ENCODE measurements at regions not wholly inside any gene's neighbourhood (a gene's known extent, or its start where the extent isn't known, plus 50 kb on each side); places are given as distances from the start of the nearest gene placed in this dataset.

GRCh38 chr10:31623947-31624346 lies 304.7 kb downstream of the ARHGAP12 start:
- peaks cover 27% of the 10 kb centered on the region for H3K9me3 Mint-ChIP-seq
- no peaks in the 10 kb centered on the region for H3K27me3 Mint-ChIP-seq (ENCODE audit: low read depth)
- no peak for DNase-seq
- ATAC-seq, result no peak
- H3K4me3 Mint-ChIP-seq, result no peak overlapping the region
- no peaks in the 10 kb centered on the region for H3K4me1 Mint-ChIP-seq (ENCODE audit: low read depth)
- H3K36me3 Mint-ChIP-seq (ENCODE audit: insufficient read depth), result peaks cover 4% of the 10 kb centered on the region

- H3K36me3 Mint-ChIP-seq (ENCODE audit: insufficient read depth), result peaks cover 4% of the 10 kb centered on the region
- no peak for DNase-seq
- peaks cover 27% of the 10 kb centered on the region for H3K9me3 Mint-ChIP-seq
- no peaks in the 10 kb centered on the region for H3K27me3 Mint-ChIP-seq (ENCODE audit: low read depth)
- no peak for ATAC-seq
- H3K4me3 Mint-ChIP-seq, result no peak overlapping the region
- H3K4me1 Mint-ChIP-seq (ENCODE audit: low read depth), result no peaks in the 10 kb centered on the region
These were observed 304.4 kb downstream of the ZEB1 start for GRCh38 chr10:31623466-31623865.

GRCh38 chr10:31622978-31623377 lies 304.0 kb downstream of the ZEB1 start:
- Mint-ChIP-seq H3K27me3 (ENCODE audit: low read depth) (no peaks in the 10 kb centered on the region), H3K9me3 (peaks cover 27% of the 10 kb centered on the region), H3K4me1 (ENCODE audit: low read depth) (no peaks in the 10 kb centered on the region), H3K36me3 (ENCODE audit: insufficient read depth) (peaks cover 4% of the 10 kb centered on the region), H3K4me3 (no peak overlapping the region)
- DNase-seq (no peak), ATAC-seq (no peak)

- peaks cover 27% of the 10 kb centered on the region for H3K9me3 Mint-ChIP-seq
- H3K36me3 Mint-ChIP-seq (ENCODE audit: insufficient read depth), result peaks cover 4% of the 10 kb centered on the region
- H3K27me3 Mint-ChIP-seq (ENCODE audit: low read depth), result peaks cover under 1% of the 10 kb centered on the region
- DNase-seq (no peak), ATAC-seq (no peak)
- H3K4me3 Mint-ChIP-seq, result no peak overlapping the region
- no peaks in the 10 kb centered on the region for H3K4me1 Mint-ChIP-seq (ENCODE audit: low read depth)
These were observed 302.7 kb downstream of the ZEB1 start for GRCh38 chr10:31621733-31622132.

- Mint-ChIP-seq H3K27me3 (ENCODE audit: low read depth) (peaks cover 2% of the 10 kb centered on the region), H3K36me3 (ENCODE audit: insufficient read depth) (no peaks in the 10 kb centered on the region), H3K9me3 (peaks cover 14% of the 10 kb centered on the region), H3K4me1 (ENCODE audit: low read depth) (no peaks in the 10 kb centered on the region), H3K4me3 (no peak overlapping the region)
- DNase-seq, result no peak
- no peak for ATAC-seq
These were observed 301.5 kb downstream of the ZEB1 start for GRCh38 chr10:31620226-31621151.

- ATAC-seq, result no peak
- Mint-ChIP-seq H3K4me3 (no peak overlapping the region), H3K36me3 (ENCODE audit: insufficient read depth) (no peaks in the 10 kb centered on the region), H3K27me3 (ENCODE audit: low read depth) (peaks cover 2% of the 10 kb centered on the region), H3K4me1 (ENCODE audit: low read depth) (no peaks in the 10 kb centered on the region), H3K9me3 (peaks cover 7% of the 10 kb centered on the region)
- DNase-seq, result no peak
These were observed 300.6 kb downstream of the ZEB1 start for GRCh38 chr10:31619531-31620061.

- Mint-ChIP-seq H3K4me3 (no peak overlapping the region), H3K4me1 (ENCODE audit: low read depth) (no peaks in the 10 kb centered on the region), H3K27me3 (ENCODE audit: low read depth) (peaks cover 2% of the 10 kb centered on the region), H3K9me3 (no peaks in the 10 kb centered on the region), H3K36me3 (ENCODE audit: insufficient read depth) (no peaks in the 10 kb centered on the region)
- no peak for DNase-seq
- no peak for ATAC-seq
These were observed 299.7 kb downstream of the ZEB1 start for GRCh38 chr10:31618541-31619291.

- Mint-ChIP-seq H3K27me3 (ENCODE audit: low read depth) (peaks cover 7% of the 10 kb centered on the region), H3K9me3 (no peaks in the 10 kb centered on the region), H3K4me1 (ENCODE audit: low read depth) (no peaks in the 10 kb centered on the region), H3K36me3 (ENCODE audit: insufficient read depth) (no peaks in the 10 kb centered on the region), H3K4me3 (no peak overlapping the region)
- DNase-seq (no peak), ATAC-seq (no peak)
These were observed 298.7 kb downstream of the ZEB1 start for GRCh38 chr10:31617757-31618156.

GRCh38 chr10:31617133-31617532 lies 298.1 kb downstream of the ZEB1 start:
- no peak overlapping the region for H3K4me3 Mint-ChIP-seq
- no peaks in the 10 kb centered on the region for H3K36me3 Mint-ChIP-seq (ENCODE audit: insufficient read depth)
- no peaks in the 10 kb centered on the region for H3K9me3 Mint-ChIP-seq
- H3K27me3 Mint-ChIP-seq (ENCODE audit: low read depth), result peaks cover 7% of the 10 kb centered on the region
- H3K4me1 Mint-ChIP-seq (ENCODE audit: low read depth), result no peaks in the 10 kb centered on the region
- no peak for ATAC-seq
- no peak for DNase-seq

- Mint-ChIP-seq H3K36me3 (ENCODE audit: insufficient read depth) (no peaks in the 10 kb centered on the region), H3K27me3 (ENCODE audit: low read depth) (peaks cover 13% of the 10 kb centered on the region), H3K4me3 (no peak overlapping the region), H3K9me3 (no peaks in the 10 kb centered on the region), H3K4me1 (ENCODE audit: low read depth) (no peaks in the 10 kb centered on the region)
- DNase-seq (no peak), ATAC-seq (no peak)
These were observed 296.1 kb downstream of the ZEB1 start for GRCh38 chr10:31615129-31615528.

GRCh38 chr10:31614611-31615010 lies 295.6 kb downstream of the ZEB1 start:
- peaks cover 13% of the 10 kb centered on the region for H3K27me3 Mint-ChIP-seq (ENCODE audit: low read depth)

GRCh38 chr10:31612082-31612481 lies 293.1 kb downstream of the ZEB1 start:
- H3K9me3 Mint-ChIP-seq, result no peaks in the 10 kb centered on the region
- peaks cover 14% of the 10 kb centered on the region for H3K27me3 Mint-ChIP-seq (ENCODE audit: low read depth)
- no peak for ATAC-seq

More at GRCh38 chr10:31614611-31615010, 295.6 kb downstream of the ZEB1 start:
- no peaks in the 10 kb centered on the region for H3K36me3 Mint-ChIP-seq (ENCODE audit: insufficient read depth)
- H3K4me3 Mint-ChIP-seq, result no peak overlapping the region
- H3K9me3 Mint-ChIP-seq, result no peaks in the 10 kb centered on the region
- H3K4me1 Mint-ChIP-seq (ENCODE audit: low read depth), result no peaks in the 10 kb centered on the region
- DNase-seq (no peak), ATAC-seq (no peak)

GRCh38 chr10:31611161-31611560 lies 292.1 kb downstream of the ZEB1 start:
- peaks cover 13% of the 10 kb centered on the region for H3K27me3 Mint-ChIP-seq (ENCODE audit: low read depth)

More at GRCh38 chr10:31612082-31612481, 293.1 kb downstream of the ZEB1 start:
- DNase-seq, result no peak
- H3K4me1 Mint-ChIP-seq (ENCODE audit: low read depth), result no peaks in the 10 kb centered on the region
- no peak overlapping the region for H3K4me3 Mint-ChIP-seq
- H3K36me3 Mint-ChIP-seq (ENCODE audit: insufficient read depth), result no peaks in the 10 kb centered on the region

GRCh38 chr10:31607481-31607880 lies 288.5 kb downstream of the ZEB1 start:
- ATAC-seq, result no peak
- Mint-ChIP-seq H3K36me3 (ENCODE audit: insufficient read depth) (no peaks in the 10 kb centered on the region), H3K9me3 (no peaks in the 10 kb centered on the region), H3K4me3 (no peak overlapping the region), H3K27me3 (ENCODE audit: low read depth) (peaks cover 11% of the 10 kb centered on the region), H3K4me1 (ENCODE audit: low read depth) (peaks cover 10% of the 10 kb centered on the region)
- DNase-seq, result no peak

More at GRCh38 chr10:31611161-31611560, 292.1 kb downstream of the ZEB1 start:
- no peaks in the 10 kb centered on the region for H3K4me1 Mint-ChIP-seq (ENCODE audit: low read depth)
- no peak overlapping the region for H3K4me3 Mint-ChIP-seq
- H3K36me3 Mint-ChIP-seq (ENCODE audit: insufficient read depth), result no peaks in the 10 kb centered on the region
- H3K9me3 Mint-ChIP-seq, result no peaks in the 10 kb centered on the region
- DNase-seq (no peak), ATAC-seq (no peak)
